ENCODE measurements at regions not wholly inside any gene's neighbourhood (a gene's known extent, or its start where the extent isn't known, plus 50 kb on each side); places are given as distances from the start of the nearest gene placed in this dataset.
A peak's percentile ranks its signal among the peaks of the same experiment; 100 is the strongest.
"Not testable (repeated sequence)": the region's sequence is repeated elsewhere in the genome, so short reads cannot be mapped to it uniquely, and the experiment has no call there.

GRCh38 chr1:115182012-115182715 lies 92.9 kb upstream of the TSPAN2 start:
- peak; percentile 50 for DNase-seq (ENCODE audit: low read depth)

- no peak for DNase-seq (ENCODE audit: low read depth)
Observed at GRCh38 chr1:115181231-115181630, 91.9 kb upstream of the TSPAN2 start.

- peak; percentile 98 for DNase-seq (ENCODE audit: low read depth)
Observed at GRCh38 chr1:115179397-115180079, 90.2 kb upstream of the TSPAN2 start.

- DNase-seq (ENCODE audit: low read depth) = no peak
Observed at GRCh38 chr1:115176189-115176588, 86.9 kb upstream of the TSPAN2 start.

- no peak for DNase-seq (ENCODE audit: low read depth)
Observed at GRCh38 chr1:115175596-115175995, 86.3 kb upstream of the TSPAN2 start.

GRCh38 chr1:115173151-115173550 lies 83.8 kb upstream of the TSPAN2 start:
- peak; percentile 37 for DNase-seq (ENCODE audit: low read depth)

- no peak for DNase-seq (ENCODE audit: low read depth)
Observed at GRCh38 chr1:115172270-115172669, 83.0 kb upstream of the TSPAN2 start.

- peak; percentile 76 for DNase-seq (ENCODE audit: low read depth)
Observed at GRCh38 chr1:115170961-115171392, 81.7 kb upstream of the TSPAN2 start.

GRCh38 chr1:115170377-115170776 lies 81.1 kb upstream of the TSPAN2 start:
- no peak for DNase-seq (ENCODE audit: low read depth)

- no peak for DNase-seq (ENCODE audit: low read depth)
Observed at GRCh38 chr1:115168026-115168425, 78.7 kb upstream of the TSPAN2 start.

GRCh38 chr1:115166531-115167091 lies 77.3 kb upstream of the TSPAN2 start:
- DNase-seq (ENCODE audit: low read depth) = no peak

GRCh38 chr1:115165776-115166175 lies 76.5 kb upstream of the TSPAN2 start:
- no peak for DNase-seq (ENCODE audit: low read depth)

- DNase-seq (ENCODE audit: low read depth) = no peak
Observed at GRCh38 chr1:115164940-115165705, 75.8 kb upstream of the TSPAN2 start.

- DNase-seq (ENCODE audit: low read depth) = no peak
Observed at GRCh38 chr1:115164484-115164883, 75.2 kb upstream of the TSPAN2 start.

- no peak for DNase-seq (ENCODE audit: low read depth)
Observed at GRCh38 chr1:115160728-115161127, 71.4 kb upstream of the TSPAN2 start.

- no peak for DNase-seq (ENCODE audit: low read depth)
Observed at GRCh38 chr1:115159958-115160357, 70.7 kb upstream of the TSPAN2 start.

- no peak for DNase-seq (ENCODE audit: low read depth)
Observed at GRCh38 chr1:115158181-115158580, 68.9 kb upstream of the TSPAN2 start.

GRCh38 chr1:115156826-115157468 lies 67.6 kb upstream of the TSPAN2 start:
- no peak for DNase-seq (ENCODE audit: low read depth)

GRCh38 chr1:115153966-115154557 lies 64.8 kb upstream of the TSPAN2 start:
- DNase-seq (ENCODE audit: low read depth) = no peak

GRCh38 chr1:115147928-115148327 lies 58.6 kb upstream of the TSPAN2 start:
- not testable (repeated sequence) for DNase-seq (ENCODE audit: low read depth)

- no peak for DNase-seq (ENCODE audit: low read depth)
Observed at GRCh38 chr1:115145226-115145625, 55.9 kb upstream of the TSPAN2 start.

Data from myocyte (in vitro differentiated cells).